ENCODE measurements at regions not wholly inside any gene's neighbourhood (a gene's known extent, or its start where the extent isn't known, plus 50 kb on each side); places are given as distances from the start of the nearest gene placed in this dataset.
"Not testable (repeated sequence)": the region's sequence is repeated elsewhere in the genome, so short reads cannot be mapped to it uniquely, and the experiment has no call there.

- Histone ChIP-seq H3K4me1 (no peaks in the 10 kb centered on the region), H3K27ac (no peak overlapping the region), H3K9me3 (peaks cover 0 to 18% (median 2%) of the 10 kb centered on the region in 3 donors), H3K36me3 (no peaks in the 10 kb centered on the region), H3K4me3 (no peak overlapping the region), H3K27me3 (no peaks in the 10 kb centered on the region)
- no peak for ATAC-seq
- no peak for TF ChIP-seq POLR2A (IDR thresholded peaks at IDR 0.05)
- no peak for TF ChIP-seq POLR2AphosphoS5 (IDR thresholded peaks at IDR 0.05)
- TF ChIP-seq EP300 (IDR thresholded peaks at IDR 0.05): no peak
- TF ChIP-seq, protein P1, sequence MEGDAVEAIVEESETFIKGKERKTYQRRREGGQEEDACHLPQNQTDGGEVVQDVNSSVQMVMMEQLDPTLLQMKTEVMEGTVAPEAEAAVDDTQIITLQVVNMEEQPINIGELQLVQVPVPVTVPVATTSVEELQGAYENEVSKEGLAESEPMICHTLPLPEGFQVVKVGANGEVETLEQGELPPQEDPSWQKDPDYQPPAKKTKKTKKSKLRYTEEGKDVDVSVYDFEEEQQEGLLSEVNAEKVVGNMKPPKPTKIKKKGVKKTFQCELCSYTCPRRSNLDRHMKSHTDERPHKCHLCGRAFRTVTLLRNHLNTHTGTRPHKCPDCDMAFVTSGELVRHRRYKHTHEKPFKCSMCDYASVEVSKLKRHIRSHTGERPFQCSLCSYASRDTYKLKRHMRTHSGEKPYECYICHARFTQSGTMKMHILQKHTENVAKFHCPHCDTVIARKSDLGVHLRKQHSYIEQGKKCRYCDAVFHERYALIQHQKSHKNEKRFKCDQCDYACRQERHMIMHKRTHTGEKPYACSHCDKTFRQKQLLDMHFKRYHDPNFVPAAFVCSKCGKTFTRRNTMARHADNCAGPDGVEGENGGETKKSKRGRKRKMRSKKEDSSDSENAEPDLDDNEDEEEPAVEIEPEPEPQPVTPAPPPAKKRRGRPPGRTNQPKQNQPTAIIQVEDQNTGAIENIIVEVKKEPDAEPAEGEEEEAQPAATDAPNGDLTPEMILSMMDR (IDR thresholded peaks at IDR 0.05): no peak
Measured at GRCh38 chr10:46169736-46170135, 117.1 kb upstream of the ANTXRL start.

- no peak for ATAC-seq
- Histone ChIP-seq H3K36me3 (no peaks in the 10 kb centered on the region), H3K27ac (no peak overlapping the region), H3K9me3 (peaks cover 0 to 18% (median 2%) of the 10 kb centered on the region in 3 donors), H3K4me1 (no peaks in the 10 kb centered on the region), H3K27me3 (no peaks in the 10 kb centered on the region), H3K4me3 (no peak overlapping the region)
- WGBS, 2 donors (ENCODE audit: low coverage in 1 of 2): 91 to 92% methylated on average over 1 of the region's 1 CpG
- TF ChIP-seq, protein P1 (IDR thresholded peaks at IDR 0.05): no peak
- TF ChIP-seq POLR2AphosphoS5 (IDR thresholded peaks at IDR 0.05): no peak
- TF ChIP-seq POLR2A (IDR thresholded peaks at IDR 0.05): no peak
- TF ChIP-seq EP300 (IDR thresholded peaks at IDR 0.05): no peak
Measured at GRCh38 chr10:46170789-46171188, 116.0 kb upstream of the ANTXRL start.

GRCh38 chr10:46171661-46172060, 115.1 kb upstream of the ANTXRL start:
- H3K27me3 ChIP-seq: no peaks in the 10 kb centered on the region
- H3K9me3 ChIP-seq: peaks cover 0 to 18% (median 2%) of the 10 kb centered on the region in 3 donors
- TF ChIP-seq, protein P1 (IDR thresholded peaks at IDR 0.05): no peak
- no peak for TF ChIP-seq POLR2A (IDR thresholded peaks at IDR 0.05)
- H3K4me1 ChIP-seq: no peaks in the 10 kb centered on the region
- H3K4me3 ChIP-seq: no peak overlapping the region
- no peak overlapping the region for H3K27ac ChIP-seq
- WGBS, 2 donors (ENCODE audit: low coverage in 1 of 2): 52 to 53% methylated on average over 3 of the region's 3 CpGs
- no peak for ATAC-seq
- H3K36me3 ChIP-seq: no peaks in the 10 kb centered on the region

GRCh38 chr10:46175296-46175695, 111.5 kb upstream of the ANTXRL start:
- Histone ChIP-seq H3K36me3 (no peaks in the 10 kb centered on the region), H3K9me3 (peaks cover 0 to 7% (median 0%) of the 10 kb centered on the region in 3 donors), H3K27ac (no peak overlapping the region), H3K27me3 (no peaks in the 10 kb centered on the region), H3K4me1 (no peaks in the 10 kb centered on the region), H3K4me3 (no peak overlapping the region)
- 38 to 67% methylated on average over 1 of the region's 1 CpG for WGBS, 2 donors (ENCODE audit: low coverage in 1 of 2)
- no peak for TF ChIP-seq POLR2A (IDR thresholded peaks at IDR 0.05)
- TF ChIP-seq POLR2AphosphoS5 (IDR thresholded peaks at IDR 0.05): no peak
- TF ChIP-seq, protein P1 (IDR thresholded peaks at IDR 0.05): no peak
- TF ChIP-seq EP300 (IDR thresholded peaks at IDR 0.05): no peak
- no peak for ATAC-seq

- no peak for ATAC-seq
- TF ChIP-seq POLR2A (IDR thresholded peaks at IDR 0.05) (no peak), POLR2AphosphoS5 (IDR thresholded peaks at IDR 0.05) (no peak), EP300 (IDR thresholded peaks at IDR 0.05) (no peak)
- TF ChIP-seq, protein P1 (IDR thresholded peaks at IDR 0.05): no peak
- Histone ChIP-seq H3K4me1 (no peaks in the 10 kb centered on the region), H3K36me3 (no peaks in the 10 kb centered on the region), H3K27me3 (no peaks in the 10 kb centered on the region), H3K4me3 (no peak overlapping the region), H3K9me3 (peaks cover 0 to 2% (median 0%) of the 10 kb centered on the region in 3 donors), H3K27ac (no peak overlapping the region)
Measured at GRCh38 chr10:46175831-46176230, 111.0 kb upstream of the ANTXRL start.

DNA sequence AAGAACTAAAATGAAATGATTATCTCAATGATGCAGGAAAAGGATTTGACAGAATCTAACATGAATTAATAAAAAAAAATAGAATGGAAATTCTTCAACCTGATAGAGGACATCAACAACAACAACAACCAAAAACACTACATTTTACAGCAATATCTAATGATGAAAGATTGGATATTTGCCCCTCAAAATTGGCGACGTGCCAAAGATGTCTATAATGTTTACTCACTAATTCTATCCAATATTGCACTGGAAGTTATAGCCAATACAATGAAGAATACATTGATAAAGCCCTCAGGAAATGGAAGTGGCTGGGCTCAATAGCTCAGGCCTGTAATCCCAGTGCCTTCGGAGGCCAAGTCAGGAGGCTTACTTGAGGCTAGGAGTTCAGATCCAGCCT, 99.4 kb upstream of the ANTXRL start:
- H3K4me1 ChIP-seq, H3K27me3 ChIP-seq, H3K9me3 ChIP-seq, H3K27ac ChIP-seq, ATAC-seq, H3K36me3 ChIP-seq, H3K4me3 ChIP-seq: not testable (repeated sequence)
- WGBS, 2 donors (ENCODE audit: low coverage in 1 of 2): 83 to 87% methylated on average over 2 to 3 of the region's 3 CpGs
